H9 (cell line): ENCODE measurements at regions not wholly inside any gene's neighbourhood (a gene's known extent, or its start where the extent isn't known, plus 50 kb on each side); places are given as distances from the start of the nearest gene placed in this dataset.

Experiments
- DNase-seq: peaks from one replicate; pipeline ENCODE4 v3.0.0-alpha.2; 2017
- H2AFZ ChIP-seq: one replicate; pipeline ENCODE4 v1.6.1; 2013; ENCODE audit warnings: mild to moderate bottlenecking, low read length, control low read depth, moderate library complexity
- H2AK5ac ChIP-seq: 2 replicates; pipeline ENCODE4 v1.6.1; 2013; ENCODE audit warnings: low read length, control low read depth, mixed read lengths; ENCODE audit not compliant: insufficient read length
- H2BK120ac ChIP-seq: one replicate; pipeline ENCODE4 v1.6.1; 2013; ENCODE audit warnings: low read depth, mild to moderate bottlenecking, low read length, control low read depth, inconsistent platforms; ENCODE audit not compliant: poor library complexity, severe bottlenecking
- H2BK12ac ChIP-seq: 2 replicates; pipeline ENCODE4 v1.6.1; 2013; ENCODE audit warnings: low read length, control low read depth, mixed read lengths, low read depth; ENCODE audit not compliant: insufficient read length
- H2BK15ac ChIP-seq: 2 replicates; pipeline ENCODE4 v1.6.1; 2013; ENCODE audit warnings: low read depth, low read length, control low read depth
- H2BK20ac ChIP-seq: one replicate; pipeline ENCODE4 v1.6.1; 2013; ENCODE audit warnings: low read depth, mild to moderate bottlenecking, low read length, control low read depth, inconsistent platforms; ENCODE audit not compliant: poor library complexity, severe bottlenecking
- H2BK5ac ChIP-seq: 2 replicates; pipeline ENCODE4 v1.6.1; 2013; ENCODE audit warnings: low read length, control low read depth, mixed read lengths; ENCODE audit not compliant: insufficient read length
- H3K14ac ChIP-seq: 2 replicates; pipeline ENCODE4 v1.6.1; 2013; ENCODE audit warnings: low read length, control low read depth; ENCODE audit not compliant: insufficient read depth
- H3K18ac ChIP-seq: 2 replicates; pipeline ENCODE4 v1.6.1; 2013; ENCODE audit warnings: low read depth, mild to moderate bottlenecking, mixed read lengths, low read length, control low read depth; ENCODE audit not compliant: insufficient read length
- H3K23ac ChIP-seq: 2 replicates; pipeline ENCODE4 v1.6.1; 2013; ENCODE audit warnings: low read length, control low read depth, mixed read lengths, low read depth; ENCODE audit not compliant: insufficient read length
- H3K23me2 ChIP-seq: 2 replicates; pipeline ENCODE4 v1.6.1; 2013; ENCODE audit warnings: low read depth, mild to moderate bottlenecking, mixed read lengths, low read length, control low read depth; ENCODE audit not compliant: insufficient read length, poor library complexity, severe bottlenecking
- H3K27ac ChIP-seq: 2 replicates; pipeline ENCODE4 v1.5.1; 2013; ENCODE audit warnings: low read length, control low read depth, mixed read lengths, low read depth; ENCODE audit not compliant: insufficient read length
- H3K27me3 ChIP-seq: 2 replicates; pipeline ENCODE4 v1.6.1; 2013; ENCODE audit warnings: low read length, control low read depth, inconsistent platforms; ENCODE audit not compliant: insufficient read depth
- H3K4ac ChIP-seq: 2 replicates; pipeline ENCODE4 v1.6.1; 2013; ENCODE audit warnings: low read depth, mild to moderate bottlenecking, control low read depth, inconsistent platforms, low read length, moderate library complexity
- H3K4me1 ChIP-seq: 2 replicates; pipeline ENCODE4 v1.6.1; 2013; ENCODE audit warnings: low read length, control low read depth, inconsistent platforms; ENCODE audit not compliant: insufficient read depth
- H3K4me2 ChIP-seq: 2 replicates; pipeline ENCODE4 v1.6.1; 2013; ENCODE audit warnings: low read length, control low read depth, mixed read lengths; ENCODE audit not compliant: insufficient read length, insufficient read depth
- H3K56ac ChIP-seq: 2 replicates; pipeline ENCODE4 v1.6.1; 2013; ENCODE audit warnings: low read depth, mild to moderate bottlenecking, mixed read lengths, low read length, control low read depth; ENCODE audit not compliant: insufficient read length
- H3K79me1 ChIP-seq: 2 replicates; pipeline ENCODE4 v1.6.1; 2013; ENCODE audit warnings: low read depth, mild to moderate bottlenecking, moderate library complexity, low read length, control low read depth, inconsistent platforms; ENCODE audit not compliant: insufficient read depth, poor library complexity, severe bottlenecking
- H3K79me2 ChIP-seq: 2 replicates; pipeline ENCODE4 v1.6.1; 2013; ENCODE audit warnings: low read length, control low read depth, inconsistent platforms; ENCODE audit not compliant: insufficient read depth
- H3K9ac ChIP-seq: 2 replicates; pipeline ENCODE4 v1.6.1; 2013; ENCODE audit warnings: low read length, control low read depth, mixed read lengths; ENCODE audit not compliant: insufficient read length; ENCODE audit errors: extremely low read depth
- H3K9me3 ChIP-seq: one replicate; pipeline ENCODE4 v1.6.1; 2013; ENCODE audit warnings: low read depth, low read length, inconsistent platforms; ENCODE audit not compliant: control insufficient read depth
- H3T11ph ChIP-seq: one replicate; pipeline ENCODE4 v1.6.1; 2013; ENCODE audit warnings: mild to moderate bottlenecking, low read length, control low read depth, inconsistent platforms
- H4K20me1 ChIP-seq: one replicate; pipeline ENCODE4 v1.6.1; 2013; ENCODE audit not compliant: control insufficient read depth, insufficient read length, insufficient read depth
- H4K5ac ChIP-seq: 2 replicates; pipeline ENCODE4 v1.6.1; 2013; ENCODE audit warnings: low read depth, mild to moderate bottlenecking, mixed read lengths, low read length, control low read depth; ENCODE audit not compliant: insufficient read length
- H4K8ac ChIP-seq: replicated peaks from 2 replicates; pipeline ENCODE4 v1.6.1; 2013; ENCODE audit warnings: low read length, control low read depth, mixed read lengths, low read depth; ENCODE audit not compliant: insufficient read length
- H4K91ac ChIP-seq: 2 replicates; pipeline ENCODE4 v1.6.1; 2013; ENCODE audit warnings: low read depth, mild to moderate bottlenecking, moderate library complexity, mixed read lengths, low read length, control low read depth; ENCODE audit not compliant: insufficient read length
- H3K27ac Mint-ChIP-seq, 3 experiments: 2 replicates in 2 of 3; 3 replicates in 1 of 3; pipeline ENCODE4 v1.8.0; 2020 to 2021; ENCODE audit warnings: mixed read lengths in 3 of 3, mild to moderate bottlenecking in 1 of 3, moderate library complexity in 1 of 3
- H3K27me3 Mint-ChIP-seq: 2 replicates; pipeline ENCODE4 v1.8.0; 2021; ENCODE audit warnings: low read depth, mild to moderate bottlenecking, moderate library complexity, mixed read lengths
- H3K36me3 Mint-ChIP-seq, 3 experiments: 2 replicates in 2 of 3; 3 replicates in 1 of 3; pipeline ENCODE4 v1.8.0; 2020 to 2021; ENCODE audit warnings: low read depth in 3 of 3, mixed read lengths in 3 of 3; ENCODE audit not compliant: insufficient read depth in 1 of 3
- H3K4me1 Mint-ChIP-seq, 2 experiments: 2 replicates each; pipeline ENCODE4 v1.8.0; 2020; ENCODE audit warnings: mixed read lengths in 2 of 2
- H3K4me3 Mint-ChIP-seq, 2 experiments: 2 replicates in 1 of 2; 3 replicates in 1 of 2; pipeline ENCODE4 v1.8.0; 2020 to 2021; ENCODE audit warnings: mild to moderate bottlenecking in 2 of 2, mixed read lengths in 2 of 2, moderate library complexity in 1 of 2
- H3K9me3 Mint-ChIP-seq, 2 experiments: 2 replicates in 1 of 2; 3 replicates in 1 of 2; pipeline ENCODE4 v1.8.0; 2020; ENCODE audit warnings: mild to moderate bottlenecking in 2 of 2, mixed read lengths in 2 of 2, moderate library complexity in 1 of 2
- CTCF ChIP-seq: fragments of 200-600 bp; sonication (generic); conservative IDR thresholded peaks from 3 replicates; pipeline ENCODE4 v1.8.0; 2021; ENCODE audit warnings: antibody characterized with exemption, mild to moderate bottlenecking
- WGBS: extraction: QIAGEN DNeasy Blood & Tissue Kit; methylation state at CpG from one replicate; pipeline ENCODE4 v1.1.7; 2013; ENCODE audit warnings: missing lambda C conversion rate, low lambda C conversion rate, mixed read lengths; ENCODE audit not compliant: insufficient read length; ENCODE audit errors: extremely low coverage; 5-methylcytosine and 5-hydroxymethylcytosine counted together

- Histone ChIP-seq H4K91ac (no peak overlapping the region), H2BK12ac (no peak overlapping the region), H3K79me1 (no peaks in the 10 kb centered on the region), H2BK15ac (no peak overlapping the region), H4K20me1 (no peaks in the 10 kb centered on the region), H3T11ph (no peak overlapping the region), H3K23me2 (no peaks in the 10 kb centered on the region), H3K4me1 (0 out of 2 replicates have a peak, but pooled peaks cover 3% of the 10 kb centered on the region), H3K14ac (no peak overlapping the region), H3K79me2 (no peaks in the 10 kb centered on the region), H3K23ac (no peak overlapping the region), H3K9me3 (no peaks in the 10 kb centered on the region), H3K56ac (no peak overlapping the region), H2AFZ (no peak overlapping the region), H3K9ac (no peak overlapping the region), H2BK120ac (no peak overlapping the region), H3K27ac (no peak overlapping the region), H2AK5ac (no peak overlapping the region), H3K18ac (no peak overlapping the region), H2BK5ac (no peak overlapping the region), H4K5ac (no peak overlapping the region), H2BK20ac (no peak overlapping the region), H3K4ac (no peak overlapping the region), H3K27me3 (no peaks in the 10 kb centered on the region), H3K4me2 (no peak overlapping the region), H4K8ac (no peak overlapping the region)
- DNase-seq: no peak
- H3K4me3 Mint-ChIP-seq: no peak overlapping the region
- no peaks in the 10 kb centered on the region; a peak in 1 of 5 replicates for H3K9me3 Mint-ChIP-seq
- H3K27ac Mint-ChIP-seq: no peak overlapping the region
- H3K4me1 Mint-ChIP-seq: peaks cover 6 to 10% of the 10 kb centered on the region in 2 experiments
- WGBS: no CpG with 5 or more reads among the region's 5 CpGs
- no peak for TF ChIP-seq CTCF
- no peaks in the 10 kb centered on the region for H3K36me3 Mint-ChIP-seq
- H3K27me3 Mint-ChIP-seq: no peaks in the 10 kb centered on the region
Measured at GRCh38 chr4:128450326-128451120, 162.9 kb upstream of the PGRMC2 start.
